Fibroblast of pulmonary artery (primary cell): ENCODE measurements at regions not wholly inside any gene's neighbourhood (a gene's known extent, or its start where the extent isn't known, plus 50 kb on each side); places are given as distances from the start of the nearest gene placed in this dataset.

Experiments
- DNase-seq: peaks from one replicate; pipeline ENCODE4 v3.0.0-alpha.2; 2010; ENCODE audit warnings: low read depth
- H3K4me3 ChIP-seq: replicated peaks from 2 replicates; pipeline ENCODE4 v1.5.1; 2011; ENCODE audit warnings: low read depth, mild to moderate bottlenecking, control low read depth, low read length, moderate library complexity
- CTCF ChIP-seq: IDR thresholded peaks from 2 replicates; pipeline ENCODE4 v1.5.1; 2011; ENCODE audit warnings: mild to moderate bottlenecking, control low read depth, low read length, inconsistent platforms; ENCODE audit errors: missing control alignments

- no peak for DNase-seq
- H3K4me3 ChIP-seq = no peak overlapping the region
- TF ChIP-seq CTCF = no peak
Measured at GRCh38 chr5:23303836-23304235, 203.6 kb upstream of the PRDM9 start.

GRCh38 chr5:23303435-23303834 lies 204.0 kb upstream of the PRDM9 start:
- TF ChIP-seq CTCF = peak; percentile 11
- H3K4me3 ChIP-seq = no peak overlapping the region

GRCh38 chr5:23302438-23302837 lies 205.0 kb upstream of the PRDM9 start:
- no peak overlapping the region for H3K4me3 ChIP-seq

More at GRCh38 chr5:23303435-23303834, 204.0 kb upstream of the PRDM9 start:
- DNase-seq = no peak

GRCh38 chr5:23289162-23289561 lies 218.2 kb upstream of the PRDM9 start:
- DNase-seq = no peak
- H3K4me3 ChIP-seq = no peak overlapping the region
- TF ChIP-seq CTCF = no peak

More at GRCh38 chr5:23302438-23302837, 205.0 kb upstream of the PRDM9 start:
- DNase-seq = no peak
- no peak for TF ChIP-seq CTCF

- no peak for DNase-seq
- H3K4me3 ChIP-seq = no peak overlapping the region
- no peak for TF ChIP-seq CTCF
Measured at GRCh38 chr5:23284656-23285055, 222.8 kb upstream of the PRDM9 start.

- no peak for TF ChIP-seq CTCF
- H3K4me3 ChIP-seq = no peak overlapping the region
- DNase-seq = no peak
Measured at GRCh38 chr5:23274171-23274570, 233.2 kb upstream of the PRDM9 start.

GRCh38 chr5:23269981-23270380 lies 237.4 kb upstream of the PRDM9 start:
- no peak overlapping the region for H3K4me3 ChIP-seq
- DNase-seq = no peak
- TF ChIP-seq CTCF = no peak
